AG20443 (cell line): ENCODE measurements at regions not wholly inside any gene's neighbourhood (a gene's known extent, or its start where the extent isn't known, plus 50 kb on each side); places are given as distances from the start of the nearest gene placed in this dataset.
A peak's percentile ranks its signal among the peaks of the same experiment; 100 is the strongest.

Experiments used
- DNase-seq: peaks from one replicate; pipeline ENCODE4 v3.0.0; 2012; ENCODE audit warnings: low spot score, mixed read lengths

DNA sequence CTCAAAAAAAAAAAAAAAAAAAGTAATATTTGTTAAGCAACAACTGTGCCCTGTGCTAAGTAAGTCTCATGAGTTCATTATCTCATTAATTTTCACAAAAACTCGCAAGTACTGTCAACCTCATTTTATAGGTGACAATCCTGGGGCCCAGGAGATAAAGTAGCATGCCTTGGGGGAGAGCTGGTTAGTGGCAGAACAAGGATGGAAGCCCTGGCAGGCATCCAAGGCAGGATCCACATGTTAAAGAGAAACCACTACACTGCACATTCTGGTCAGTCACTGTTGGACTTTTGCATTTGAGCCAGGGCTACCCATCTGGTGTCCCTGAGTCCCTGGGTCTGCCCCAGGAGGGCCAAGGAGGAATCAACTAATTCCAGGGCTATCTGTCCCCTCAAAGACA lies 54.6 kb downstream of the ZFP36L2 start:
- DNase-seq, result peak; percentile 35

- no peak for DNase-seq
Measured at GRCh38 chr2:43170405-43171105, 55.9 kb downstream of the ZFP36L2 start.

DNA sequence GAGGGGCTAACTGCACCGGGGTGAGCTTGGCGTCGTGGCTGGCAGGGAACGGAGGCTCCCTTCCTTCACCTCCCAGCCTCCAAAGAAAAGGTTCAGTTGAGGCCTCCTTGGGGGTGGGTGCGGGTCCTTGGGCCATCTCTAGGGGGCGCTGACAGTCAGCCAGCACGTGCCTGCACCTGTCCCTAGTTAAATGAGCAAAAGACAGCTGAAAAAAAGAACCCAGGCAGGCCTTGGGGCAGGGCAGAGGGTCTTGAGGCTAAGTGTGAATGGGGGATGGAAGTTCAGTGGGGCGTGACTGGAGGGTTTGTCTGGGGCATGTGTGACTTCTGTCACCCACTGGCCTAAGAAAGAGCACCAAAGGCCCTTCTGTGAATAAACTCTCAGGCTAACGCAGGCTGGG lies 56.4 kb downstream of the ZFP36L2 start:
- no peak for DNase-seq

- DNase-seq, result no peak
Measured at GRCh38 chr2:43169099-43169945, 57.1 kb downstream of the ZFP36L2 start.

DNA sequence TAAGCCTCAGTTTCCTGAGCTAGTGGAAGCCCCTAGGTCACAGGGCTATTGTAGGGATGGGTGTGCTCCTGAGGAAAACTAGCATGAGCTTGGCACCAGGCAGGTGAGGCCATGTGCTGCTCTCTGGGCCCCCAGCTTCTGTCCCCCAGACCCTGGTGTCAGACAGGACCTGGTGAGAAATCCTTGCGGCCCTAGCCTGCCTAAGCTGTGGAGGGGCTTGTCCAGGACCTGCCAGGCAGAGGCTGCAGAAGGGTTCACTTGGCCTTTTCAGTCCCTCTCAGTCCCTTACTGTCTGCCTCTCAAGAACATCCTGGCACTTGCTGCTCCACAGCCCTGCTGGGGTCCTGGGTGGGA lies 58.4 kb downstream of the ZFP36L2 start:
- DNase-seq, result no peak

- DNase-seq, result no peak
Measured at GRCh38 chr2:43165378-43166069, 60.9 kb downstream of the ZFP36L2 start.

DNA sequence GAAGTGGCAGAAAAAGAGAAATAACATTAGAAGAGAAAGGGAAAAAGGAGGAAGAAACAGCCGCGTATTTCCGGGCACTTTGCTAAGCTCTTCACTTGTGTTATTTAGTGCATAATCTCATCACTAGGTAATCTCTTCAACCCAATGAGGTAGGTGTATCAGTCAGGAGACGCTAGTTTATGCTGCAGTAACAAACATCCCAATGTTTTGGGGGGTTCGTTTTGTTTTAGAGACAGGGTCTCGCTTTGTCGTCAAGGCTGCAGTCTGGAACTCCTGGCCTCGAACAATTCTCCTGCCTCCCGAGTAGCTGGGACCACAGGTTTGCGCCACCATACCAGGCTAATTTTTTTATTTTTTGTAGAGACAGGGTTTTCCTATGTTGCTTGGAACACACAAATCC lies 61.7 kb downstream of the ZFP36L2 start:
- DNase-seq, result no peak

DNA sequence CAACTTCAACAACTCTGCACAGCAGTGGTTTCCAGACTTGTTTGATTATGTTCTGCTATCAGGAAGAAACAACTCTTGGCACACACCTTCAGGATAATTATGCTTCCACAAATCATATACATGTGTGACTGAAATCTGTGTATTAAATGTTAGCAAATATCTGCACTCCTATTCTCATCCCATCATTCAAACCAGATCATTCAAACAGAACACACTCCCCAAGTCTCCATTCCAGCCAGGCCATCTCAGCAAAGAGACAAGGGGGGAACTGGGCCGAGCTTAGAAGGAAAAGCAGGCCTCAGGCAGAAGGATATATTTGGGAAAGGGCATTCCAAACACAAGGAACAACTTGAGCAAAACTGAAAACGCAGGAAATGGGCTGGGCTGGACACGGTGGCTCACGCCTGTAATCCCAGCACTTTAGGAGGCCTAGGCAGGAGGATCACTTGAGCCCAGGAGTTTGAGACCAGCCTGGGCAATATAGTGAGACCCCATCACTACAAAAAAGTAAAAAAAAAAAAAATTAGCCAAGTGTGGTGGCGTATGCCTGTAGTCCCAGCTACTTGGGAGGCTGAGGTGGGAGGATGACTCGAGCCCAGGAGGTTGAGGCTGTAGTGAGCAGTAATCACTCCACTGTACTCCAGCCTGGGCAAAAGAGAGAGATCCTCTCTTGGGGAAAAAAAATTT lies 62.7 kb downstream of the ZFP36L2 start:
- DNase-seq, result no peak

GRCh38 chr2:43162511-43162776 lies 64.0 kb downstream of the ZFP36L2 start:
- no peak for DNase-seq

DNA sequence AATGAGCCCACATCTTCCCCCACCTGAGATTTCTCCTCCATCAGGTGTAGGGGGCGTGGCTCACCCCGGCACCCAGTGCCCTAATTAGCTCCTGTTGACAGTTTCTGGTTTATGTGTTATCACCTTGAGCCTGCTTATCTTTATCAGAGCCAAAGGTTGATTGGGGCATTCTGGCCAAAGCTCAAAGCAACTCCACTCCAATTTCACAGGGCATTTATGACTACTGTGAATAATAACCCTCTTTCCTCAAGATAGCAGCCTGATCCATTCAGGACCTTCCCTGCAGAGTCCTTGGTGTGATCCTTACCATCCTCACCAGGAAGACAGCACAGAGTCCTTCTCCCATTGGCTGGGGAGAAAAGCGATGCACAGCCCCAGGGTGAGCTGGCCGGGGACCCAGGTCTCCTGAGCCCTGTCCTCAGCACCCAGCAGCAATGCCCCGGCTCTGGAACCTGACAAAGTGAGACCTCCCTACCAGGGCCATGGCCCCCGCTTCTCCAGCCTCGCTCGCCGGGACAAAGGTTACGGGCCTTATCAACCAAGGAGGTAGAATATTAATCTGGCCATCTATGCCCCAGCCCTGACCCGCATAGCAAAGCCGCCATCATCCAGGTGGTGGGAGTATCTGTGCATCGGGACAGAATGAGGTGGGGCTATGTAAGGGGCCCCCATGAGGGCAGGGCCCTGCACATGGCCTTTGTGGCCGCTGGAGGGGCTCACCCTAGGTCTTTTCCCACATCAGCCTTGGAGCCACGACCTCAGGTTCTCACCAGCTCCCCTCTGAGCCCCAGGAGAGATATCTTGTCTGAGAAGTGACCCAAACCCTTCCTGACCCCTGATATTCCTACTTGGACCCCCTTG lies 64.5 kb downstream of the ZFP36L2 start:
- DNase-seq, result no peak

DNA sequence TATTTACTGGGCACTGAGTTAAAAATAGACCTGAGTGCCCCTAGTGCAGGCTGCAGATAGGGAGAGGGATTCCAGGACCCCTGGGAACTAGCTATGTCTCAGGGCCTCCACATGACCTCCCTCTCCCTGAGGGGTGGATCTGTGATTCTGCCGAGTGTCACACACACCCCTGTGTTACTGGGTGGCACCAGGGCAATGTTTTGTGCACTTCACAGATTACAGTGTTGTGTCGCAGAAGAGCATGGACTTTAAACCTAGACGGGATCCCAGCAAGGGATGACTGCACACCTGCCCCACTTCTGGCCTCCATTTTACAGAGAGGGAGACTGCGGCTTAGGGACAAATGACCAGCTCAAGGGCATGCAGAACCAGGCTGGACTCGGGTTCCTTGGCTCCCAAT lies 65.6 kb downstream of the ZFP36L2 start:
- no peak for DNase-seq

GRCh38 chr2:43159797-43160196 lies 66.6 kb downstream of the ZFP36L2 start:
- no peak for DNase-seq

GRCh38 chr2:43158259-43158880 lies 68.0 kb downstream of the ZFP36L2 start:
- peak; percentile 79 for DNase-seq

DNA sequence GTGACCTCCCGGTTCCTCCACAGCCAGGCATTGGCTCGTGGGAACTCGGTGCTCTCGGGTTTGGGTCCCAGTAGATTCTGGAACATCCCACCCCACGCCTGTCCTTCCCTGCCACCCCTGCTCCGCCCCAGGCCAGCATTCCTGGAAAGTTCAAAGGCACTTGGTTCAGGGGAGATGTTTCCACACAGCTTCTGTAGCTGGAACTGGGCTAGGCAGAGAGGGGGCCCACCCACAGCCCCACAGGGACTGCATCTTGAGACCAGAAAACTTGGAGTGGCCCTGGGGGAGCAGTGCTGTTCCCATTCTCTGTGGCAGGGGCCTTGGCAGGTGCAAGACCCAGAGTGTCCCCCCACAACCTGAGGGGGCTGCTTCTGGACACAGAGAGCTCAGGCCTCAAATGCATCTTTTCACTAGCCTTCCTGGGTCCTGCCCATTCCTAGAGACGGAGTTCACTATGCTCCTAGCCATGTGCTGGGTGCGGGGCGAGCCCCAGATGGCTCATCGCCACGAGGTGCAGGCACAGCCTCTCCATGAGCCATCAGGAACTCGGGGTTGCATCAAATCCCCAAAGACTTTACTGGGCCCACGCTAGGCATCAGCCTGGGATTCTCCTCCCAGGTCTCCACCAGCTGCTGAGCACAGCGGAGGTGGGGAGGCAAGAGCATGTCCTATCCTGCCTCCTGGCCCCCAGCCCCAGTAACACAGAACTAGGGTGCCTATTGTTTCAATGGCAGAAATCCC lies 68.7 kb downstream of the ZFP36L2 start:
- no peak for DNase-seq

DNA sequence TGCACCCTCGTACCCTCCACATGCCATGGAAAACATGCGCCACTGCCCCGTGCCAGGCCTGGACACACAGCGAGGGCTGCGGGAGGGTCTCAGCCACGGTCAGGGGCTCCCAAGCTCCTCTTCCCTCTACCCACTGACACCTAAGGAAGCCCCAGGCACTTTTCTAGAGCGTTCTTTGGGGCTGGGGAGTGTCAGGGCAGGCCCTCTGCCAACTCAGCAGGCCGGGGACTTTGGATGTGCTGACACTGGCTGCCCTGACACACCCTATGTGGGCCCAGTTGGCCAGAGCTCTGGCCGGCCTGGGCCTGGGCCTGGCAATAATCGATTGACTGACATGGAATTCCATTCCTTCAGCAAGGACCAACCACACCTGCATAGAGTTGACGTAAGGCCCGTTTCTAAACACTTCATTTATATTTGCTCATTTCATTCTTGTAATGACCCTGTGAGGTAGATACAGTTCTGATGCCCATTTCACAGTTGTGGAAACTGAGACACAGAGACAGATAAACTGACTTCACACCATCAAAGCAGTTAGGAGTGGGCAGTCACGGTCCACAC lies 70.5 kb downstream of the ZFP36L2 start:
- no peak for DNase-seq

DNA sequence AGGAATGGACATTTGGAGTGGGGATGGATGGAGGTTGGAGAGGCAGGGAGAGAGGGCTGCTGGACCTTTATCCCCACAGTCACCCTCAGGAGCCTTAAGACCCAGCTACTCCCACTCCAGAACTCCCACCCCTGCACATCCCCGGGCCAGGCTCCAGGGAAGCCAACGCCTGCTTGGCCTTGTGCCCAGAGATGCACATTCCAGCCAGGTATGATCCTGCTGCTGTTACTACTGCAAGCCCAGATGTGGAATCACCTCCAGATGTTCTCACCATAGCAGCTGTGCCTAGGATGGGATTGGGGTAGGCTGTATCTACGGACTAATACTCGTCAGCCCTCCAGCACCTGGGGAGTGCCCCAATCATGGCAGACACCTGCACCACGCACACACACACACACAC lies 71.7 kb downstream of the ZFP36L2 start:
- DNase-seq, result no peak

DNA sequence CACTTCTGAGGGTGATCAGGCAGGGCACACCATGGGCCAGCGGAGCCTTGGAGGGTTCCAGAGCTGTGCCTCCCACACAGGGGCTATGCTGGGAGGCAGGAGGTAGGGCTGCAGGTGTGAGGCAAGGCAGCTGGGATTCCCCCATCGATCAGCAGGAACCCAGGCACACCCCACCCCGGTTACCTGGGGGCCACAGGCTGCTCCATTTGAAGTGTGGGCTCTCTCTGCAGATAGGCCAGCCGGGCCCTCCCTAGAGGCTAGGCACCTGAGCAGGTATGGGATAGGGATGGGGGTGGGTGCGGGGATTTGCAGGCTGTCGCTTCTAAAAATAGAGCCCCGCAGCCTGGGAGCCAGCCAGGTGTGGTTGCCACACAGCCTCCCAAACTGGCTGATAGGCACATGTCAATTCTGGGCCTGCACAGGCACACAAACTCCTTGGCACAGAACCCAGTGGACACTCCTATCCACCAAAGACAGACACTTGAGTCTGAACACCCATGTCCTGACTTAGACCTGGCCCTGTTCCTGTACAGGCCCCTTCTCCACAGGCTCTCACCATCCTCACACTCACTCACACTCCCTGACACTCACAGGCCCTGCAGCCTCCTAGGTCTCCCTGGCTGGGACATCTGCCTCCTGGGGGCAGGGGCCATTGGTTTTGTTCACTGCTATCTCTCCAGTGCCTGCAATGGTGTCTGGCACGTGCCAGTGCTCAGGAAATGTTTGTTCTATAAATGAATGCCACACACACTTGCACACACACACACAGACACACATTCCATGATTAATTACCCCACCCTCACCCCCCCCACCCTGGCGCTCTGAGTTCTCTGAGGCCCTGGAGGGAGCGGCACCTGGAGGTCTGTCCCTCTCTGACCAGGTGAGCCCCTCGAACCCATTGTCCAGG lies 73.4 kb downstream of the ZFP36L2 start:
- DNase-seq, result no peak

GRCh38 chr2:43152186-43152585 lies 74.2 kb downstream of the ZFP36L2 start:
- no peak for DNase-seq

- DNase-seq, result no peak
Measured at GRCh38 chr2:43149482-43150107, 76.8 kb downstream of the ZFP36L2 start.
